ENCODE measurements at regions not wholly inside any gene's neighbourhood (a gene's known extent, or its start where the extent isn't known, plus 50 kb on each side); places are given as distances from the start of the nearest gene placed in this dataset.

- DNase-seq: no peak
Measured at GRCh38 chr2:226652983-226653765, 146.4 kb downstream of the IRS1 start.

GRCh38 chr2:226652369-226652768 is 147.3 kb downstream of the IRS1 start:
- DNase-seq: no peak

- peak; percentile 32 for DNase-seq
Measured at GRCh38 chr2:226649871-226650660, 149.6 kb downstream of the IRS1 start.

- DNase-seq: no peak
Measured at GRCh38 chr2:226649201-226649600, 150.4 kb downstream of the IRS1 start.

- DNase-seq: no peak
Measured at GRCh38 chr2:226647621-226648518, 151.8 kb downstream of the IRS1 start.

- no peak for DNase-seq
Measured at GRCh38 chr2:226644399-226644865, 155.2 kb downstream of the IRS1 start.

GRCh38 chr2:226643946-226644282 is 155.7 kb downstream of the IRS1 start:
- DNase-seq: no peak

GRCh38 chr2:226643030-226643945 is 156.3 kb downstream of the IRS1 start:
- no peak for DNase-seq

- no peak for DNase-seq
Measured at GRCh38 chr2:226641008-226641407, 158.6 kb downstream of the IRS1 start.

- no peak for DNase-seq
Measured at GRCh38 chr2:226640501-226640900, 159.1 kb downstream of the IRS1 start.

- no peak for DNase-seq
Measured at GRCh38 chr2:226639550-226639949, 160.1 kb downstream of the IRS1 start.

- no peak for DNase-seq
Measured at GRCh38 chr2:226638576-226638975, 161.0 kb downstream of the IRS1 start.

- DNase-seq: no peak
Measured at GRCh38 chr2:226637383-226637782, 162.2 kb downstream of the IRS1 start.

GRCh38 chr2:226636586-226636985 is 163.0 kb downstream of the IRS1 start:
- no peak for DNase-seq

- DNase-seq: no peak
Measured at GRCh38 chr2:226634943-226635604, 164.5 kb downstream of the IRS1 start.

GRCh38 chr2:226631671-226632070 is 167.9 kb downstream of the IRS1 start:
- no peak for DNase-seq

- DNase-seq: no peak
Measured at GRCh38 chr2:226631187-226631586, 168.4 kb downstream of the IRS1 start.

GRCh38 chr2:226625946-226626345 is 173.7 kb downstream of the IRS1 start:
- DNase-seq: no peak

- no peak for DNase-seq
Measured at GRCh38 chr2:226623587-226624368, 175.8 kb downstream of the IRS1 start.

GRCh38 chr2:226622484-226622883 is 177.1 kb downstream of the IRS1 start:
- DNase-seq: no peak

- DNase-seq: no peak
Measured at GRCh38 chr2:226620176-226620575, 179.4 kb downstream of the IRS1 start.
